ENCODE measurements at regions not wholly inside any gene's neighbourhood (a gene's known extent, or its start where the extent isn't known, plus 50 kb on each side); places are given as distances from the start of the nearest gene placed in this dataset.

GRCh38 chr13:64239372-64239771 is 2823.7 kb upstream of the PCDH20 start:
- H3K9me2 ChIP-seq (replicated peaks; ENCODE audit: low read depth, low read length): no peaks in the 10 kb centered on the region
- no peaks in the 10 kb centered on the region for H4K20me1 ChIP-seq (ENCODE audit: insufficient read depth, low read length, poor library complexity, severe bottlenecking)
- H3K9ac ChIP-seq (ENCODE audit: low read depth, low read length, poor library complexity, severe bottlenecking): no peak overlapping the region
- H3K79me2 ChIP-seq (ENCODE audit: insufficient read depth, low read length): no peaks in the 10 kb centered on the region
- H3K4me2 ChIP-seq (ENCODE audit: low read depth, low read length, poor library complexity, severe bottlenecking): no peak overlapping the region
- H3K9me3 ChIP-seq (ENCODE audit: insufficient read depth, low read depth, low read length): no peaks in the 10 kb centered on the region
- no peaks in the 10 kb centered on the region for H3F3A ChIP-seq (ENCODE audit: low read depth)
- no peaks in the 10 kb centered on the region for H3K27me3 ChIP-seq (ENCODE audit: insufficient read depth, low read length, poor library complexity, severe bottlenecking)
- H3K4me1 ChIP-seq (ENCODE audit: insufficient read depth, low read length, poor library complexity, severe bottlenecking): no peaks in the 10 kb centered on the region
- H3K4me3 ChIP-seq (ENCODE audit: low read length, poor library complexity, severe bottlenecking): no peak overlapping the region
- H2AFZ ChIP-seq (ENCODE audit: low read length): no peak overlapping the region
- H3K36me3 ChIP-seq (ENCODE audit: insufficient read depth, low read length): no peaks in the 10 kb centered on the region
- TF ChIP-seq CTCF (conservative IDR thresholded peaks at IDR 0.05; ENCODE audit: low read length) (no peak), EZH2phosphoT487 (IDR thresholded peaks at IDR 0.05; ENCODE audit: borderline replicate concordance) (no peak)

- no peak overlapping the region for H3K9ac ChIP-seq (ENCODE audit: low read depth, low read length, poor library complexity, severe bottlenecking)
- no peaks in the 10 kb centered on the region for H4K20me1 ChIP-seq (ENCODE audit: insufficient read depth, low read length, poor library complexity, severe bottlenecking)
- no peaks in the 10 kb centered on the region for H3K9me3 ChIP-seq (ENCODE audit: insufficient read depth, low read depth, low read length)
- H3K4me3 ChIP-seq (ENCODE audit: low read length, poor library complexity, severe bottlenecking): no peak overlapping the region
- H3K27me3 ChIP-seq (ENCODE audit: insufficient read depth, low read length, poor library complexity, severe bottlenecking): no peaks in the 10 kb centered on the region
- no peak overlapping the region for H2AFZ ChIP-seq (ENCODE audit: low read length)
- H3F3A ChIP-seq (ENCODE audit: low read depth): no peaks in the 10 kb centered on the region
- no peak overlapping the region for H3K4me2 ChIP-seq (ENCODE audit: low read depth, low read length, poor library complexity, severe bottlenecking)
- H3K9me2 ChIP-seq (replicated peaks; ENCODE audit: low read depth, low read length): no peaks in the 10 kb centered on the region
- H3K79me2 ChIP-seq (ENCODE audit: insufficient read depth, low read length): no peaks in the 10 kb centered on the region
- TF ChIP-seq CTCF (conservative IDR thresholded peaks at IDR 0.05; ENCODE audit: low read length) (no peak), EZH2phosphoT487 (IDR thresholded peaks at IDR 0.05; ENCODE audit: borderline replicate concordance) (no peak)
- H3K4me1 ChIP-seq (ENCODE audit: insufficient read depth, low read length, poor library complexity, severe bottlenecking): no peaks in the 10 kb centered on the region
- no peaks in the 10 kb centered on the region for H3K36me3 ChIP-seq (ENCODE audit: insufficient read depth, low read length)
These were observed 2818.6 kb upstream of the PCDH20 start for GRCh38 chr13:64234255-64234654.

GRCh38 chr13:64223016-64223415 is 2807.4 kb upstream of the PCDH20 start:
- Histone ChIP-seq H3K4me2 (ENCODE audit: low read depth, low read length, poor library complexity, severe bottlenecking) (no peak overlapping the region), H3K9ac (ENCODE audit: low read depth, low read length, poor library complexity, severe bottlenecking) (no peak overlapping the region), H3K4me1 (ENCODE audit: insufficient read depth, low read length, poor library complexity, severe bottlenecking) (no peaks in the 10 kb centered on the region), H3K36me3 (ENCODE audit: insufficient read depth, low read length) (no peaks in the 10 kb centered on the region), H3F3A (ENCODE audit: low read depth) (no peaks in the 10 kb centered on the region), H3K9me2 (replicated peaks; ENCODE audit: low read depth, low read length) (no peaks in the 10 kb centered on the region), H3K4me3 (ENCODE audit: low read length, poor library complexity, severe bottlenecking) (no peak overlapping the region), H3K9me3 (ENCODE audit: insufficient read depth, low read depth, low read length) (no peaks in the 10 kb centered on the region), H4K20me1 (ENCODE audit: insufficient read depth, low read length, poor library complexity, severe bottlenecking) (no peaks in the 10 kb centered on the region), H2AFZ (ENCODE audit: low read length) (no peak overlapping the region), H3K79me2 (ENCODE audit: insufficient read depth, low read length) (no peaks in the 10 kb centered on the region), H3K27me3 (ENCODE audit: insufficient read depth, low read length, poor library complexity, severe bottlenecking) (no peaks in the 10 kb centered on the region)
- TF ChIP-seq EZH2phosphoT487 (IDR thresholded peaks at IDR 0.05; ENCODE audit: borderline replicate concordance): no peak
- TF ChIP-seq CTCF (conservative IDR thresholded peaks at IDR 0.05; ENCODE audit: low read length): no peak

Measured in Loucy (cell line).